Ammon's horn (tissue), 1 donor: ENCODE measurements at regions not wholly inside any gene's neighbourhood (a gene's known extent, or its start where the extent isn't known, plus 50 kb on each side); places are given as distances from the start of the nearest gene placed in this dataset.
"Not testable (repeated sequence)": the region's sequence is repeated elsewhere in the genome, so short reads cannot be mapped to it uniquely, and the experiment has no call there.

Experiments used
- DNase-seq: peaks from one replicate; pipeline ENCODE4 v3.0.0-alpha.2; 2016; ENCODE audit warnings: low spot score

GRCh38 chr3:19825193-19825592 lies 108.8 kb downstream of the EFHB start:
- no peak for DNase-seq

GRCh38 chr3:19822805-19823204 lies 111.2 kb downstream of the EFHB start:
- DNase-seq: no peak

- DNase-seq: no peak
Observed at GRCh38 chr3:19816631-19817030, 117.4 kb downstream of the EFHB start.

- DNase-seq: no peak
Observed at GRCh38 chr3:19815805-19816204, 118.2 kb downstream of the EFHB start.

- DNase-seq: not testable (repeated sequence)
Observed at GRCh38 chr3:19813743-19814142, 120.3 kb downstream of the EFHB start.

- DNase-seq: no peak
Observed at GRCh38 chr3:19811689-19812088, 122.3 kb downstream of the EFHB start.

- no peak for DNase-seq
Observed at GRCh38 chr3:19808834-19809233, 125.2 kb downstream of the EFHB start.

GRCh38 chr3:19799887-19800286 lies 134.1 kb downstream of the EFHB start:
- no peak for DNase-seq

- DNase-seq: no peak
Observed at GRCh38 chr3:19799115-19799514, 134.9 kb downstream of the EFHB start.

GRCh38 chr3:19798324-19798723 lies 135.7 kb downstream of the EFHB start:
- no peak for DNase-seq

- no peak for DNase-seq
Observed at GRCh38 chr3:19792388-19792787, 141.6 kb downstream of the EFHB start.

- no peak for DNase-seq
Observed at GRCh38 chr3:19775765-19776164, 158.3 kb downstream of the EFHB start.

GRCh38 chr3:19769694-19770093 lies 164.3 kb downstream of the EFHB start:
- no peak for DNase-seq

GRCh38 chr3:19765954-19766353 lies 168.1 kb downstream of the EFHB start:
- no peak for DNase-seq

GRCh38 chr3:19757773-19758172 lies 176.2 kb downstream of the EFHB start:
- no peak for DNase-seq

GRCh38 chr3:19749448-19750017 lies 184.5 kb downstream of the EFHB start:
- DNase-seq: no peak

- DNase-seq: no peak
Observed at GRCh38 chr3:19748782-19749447, 185.1 kb downstream of the EFHB start.

GRCh38 chr3:19744047-19744446 lies 190.0 kb downstream of the EFHB start:
- no peak for DNase-seq

- DNase-seq: no peak
Observed at GRCh38 chr3:19742935-19743334, 191.1 kb downstream of the EFHB start.

- peak; percentile 42 for DNase-seq
Observed at GRCh38 chr3:19739504-19739903, 194.5 kb downstream of the EFHB start.

- no peak for DNase-seq
Observed at GRCh38 chr3:19738846-19739245, 195.2 kb downstream of the EFHB start.

- DNase-seq: no peak
Observed at GRCh38 chr3:19735111-19735510, 198.9 kb downstream of the EFHB start.

- no peak for DNase-seq
Observed at GRCh38 chr3:19734453-19734852, 199.6 kb downstream of the EFHB start.

GRCh38 chr3:19725000-19725399 lies 209.0 kb downstream of the EFHB start:
- DNase-seq: no peak
